Stimulated activated CD4-positive, alpha-beta T cell treated with anti-CD3 and anti-CD28 coated beads, Interleukin-1b, Interleukin-23, amount 100 ng/mL, for 48 hours (primary cell): ENCODE measurements at regions not wholly inside any gene's neighbourhood (a gene's known extent, or its start where the extent isn't known, plus 50 kb on each side); places are given as distances from the start of the nearest gene placed in this dataset.

ENCODE experiments used
- DNase-seq: peaks from one replicate; pipeline ENCODE4 v3.0.0-alpha.2; 2020

DNA sequence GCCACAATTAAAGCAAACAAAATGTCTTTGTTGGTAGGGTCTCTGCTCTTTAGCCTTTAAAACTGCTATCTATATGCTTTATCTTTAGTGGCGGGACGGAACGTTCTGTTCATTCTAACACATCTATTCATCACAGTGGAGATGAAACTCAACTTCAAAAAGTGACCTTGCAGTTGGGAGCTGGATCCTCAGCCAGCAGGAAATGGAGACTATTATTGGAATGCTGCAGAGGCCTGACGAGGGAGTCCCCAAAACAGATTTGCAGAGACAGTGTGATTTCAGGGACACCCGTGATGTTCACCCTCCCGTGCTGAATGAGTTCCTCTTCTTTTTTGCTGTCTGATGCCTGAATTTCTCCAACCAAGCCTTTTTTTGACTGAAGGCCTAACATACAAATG lies 306.0 kb upstream of the SHH start:
- DNase-seq, result no peak

DNA sequence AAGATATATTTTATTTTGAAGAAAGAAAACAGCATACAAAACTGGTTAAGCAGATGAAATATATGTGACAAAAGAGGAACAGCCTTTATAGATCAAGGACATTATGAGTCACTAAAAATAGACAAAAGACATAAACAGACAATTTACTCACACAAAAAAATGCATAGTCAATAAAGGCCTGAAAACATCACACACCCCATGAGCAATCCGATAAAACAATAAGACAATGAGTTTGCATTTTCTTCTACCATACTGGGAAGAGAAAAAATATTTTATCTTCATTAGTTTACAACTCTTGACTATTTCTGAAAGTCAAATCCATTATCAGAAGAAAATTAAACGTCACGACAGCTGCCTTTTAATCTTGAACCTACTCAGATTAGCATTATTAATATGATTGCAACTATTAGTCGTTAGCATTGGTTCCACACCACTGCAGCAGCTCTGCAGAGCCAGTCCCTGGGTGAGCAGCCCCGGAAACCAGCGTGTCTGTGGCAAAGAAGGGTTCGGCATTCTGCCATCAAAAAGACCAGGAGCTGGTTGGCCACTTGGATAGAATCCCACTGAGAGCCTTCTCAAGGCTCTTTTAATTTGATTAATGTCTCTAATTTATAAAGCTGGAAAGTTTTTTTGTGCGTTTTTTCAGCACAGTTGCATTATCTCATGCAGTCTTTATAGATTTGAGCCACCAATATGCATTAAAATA lies 305.4 kb upstream of the SHH start:
- DNase-seq, result no peak

DNA sequence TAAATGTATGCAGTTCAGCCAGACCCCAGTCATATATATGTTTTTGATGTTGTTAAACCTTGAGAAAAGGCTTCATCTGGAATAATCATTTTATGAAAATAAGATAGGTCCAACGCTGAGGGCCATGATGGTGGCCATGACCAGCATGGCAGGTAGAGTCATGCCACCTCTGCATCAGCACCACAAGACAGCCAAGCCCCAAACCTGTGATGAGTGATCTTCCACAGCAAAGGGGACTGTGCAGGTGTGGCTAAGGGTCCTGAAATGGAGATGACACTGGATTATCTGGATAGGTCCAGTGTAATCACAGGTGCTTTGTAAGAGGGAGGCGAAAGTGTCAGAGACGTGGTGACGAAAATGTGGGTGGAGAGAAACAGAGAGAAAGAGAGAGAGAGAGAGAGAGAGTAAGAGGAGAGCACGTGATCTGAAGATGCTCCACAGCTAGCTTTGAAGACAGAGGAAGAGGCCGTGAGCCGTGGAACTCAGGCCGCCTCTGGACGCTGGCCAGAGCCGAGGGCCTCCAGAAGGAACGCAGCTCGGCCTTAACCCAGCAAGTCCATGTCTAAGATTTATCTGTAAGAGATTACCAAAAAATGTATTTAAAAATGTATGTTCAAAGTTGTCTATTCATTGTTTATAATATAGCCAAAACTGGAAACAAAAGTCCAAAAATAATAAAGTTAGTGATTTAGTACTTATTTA lies 304.4 kb upstream of the SHH start:
- DNase-seq, result no peak

DNA sequence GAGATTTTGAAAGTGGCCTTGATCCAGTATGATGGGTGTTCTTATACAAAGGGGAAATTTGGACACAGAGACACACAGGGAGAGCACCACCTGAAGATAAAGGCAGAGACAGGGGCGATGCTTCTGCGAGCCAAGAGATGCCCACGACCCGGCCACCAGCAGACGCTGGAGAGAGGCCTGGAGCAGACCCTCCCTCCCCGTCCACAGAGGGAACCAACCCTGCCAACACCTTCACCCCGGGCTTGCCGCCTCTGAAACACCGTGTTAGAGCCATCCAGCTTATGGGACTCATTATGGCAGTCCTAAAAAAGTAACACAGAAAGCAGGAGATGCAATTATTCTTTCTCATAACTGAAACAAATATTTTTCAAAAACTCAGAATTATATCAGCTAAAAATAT lies 303.3 kb upstream of the SHH start:
- DNase-seq, result no peak

DNA sequence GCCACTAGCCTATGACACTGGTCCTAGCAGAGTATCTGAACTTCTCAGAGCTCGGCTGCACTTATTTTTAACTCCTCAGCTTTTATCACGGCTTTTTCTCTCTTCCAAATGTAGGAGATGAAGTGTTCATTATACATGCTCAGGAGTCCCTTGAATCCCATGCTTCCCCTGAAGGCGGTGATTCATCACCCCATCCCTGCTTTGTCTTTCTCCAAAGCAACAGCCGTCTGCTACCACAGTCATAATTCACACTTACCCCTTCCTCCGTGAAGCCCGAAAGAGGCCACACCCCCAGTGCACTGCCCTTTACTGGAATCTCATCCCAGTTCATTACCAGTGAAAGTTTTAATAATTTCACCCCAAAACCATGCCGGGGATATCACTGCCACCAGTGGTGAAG lies 301.5 kb upstream of the SHH start:
- DNase-seq, result no peak

DNA sequence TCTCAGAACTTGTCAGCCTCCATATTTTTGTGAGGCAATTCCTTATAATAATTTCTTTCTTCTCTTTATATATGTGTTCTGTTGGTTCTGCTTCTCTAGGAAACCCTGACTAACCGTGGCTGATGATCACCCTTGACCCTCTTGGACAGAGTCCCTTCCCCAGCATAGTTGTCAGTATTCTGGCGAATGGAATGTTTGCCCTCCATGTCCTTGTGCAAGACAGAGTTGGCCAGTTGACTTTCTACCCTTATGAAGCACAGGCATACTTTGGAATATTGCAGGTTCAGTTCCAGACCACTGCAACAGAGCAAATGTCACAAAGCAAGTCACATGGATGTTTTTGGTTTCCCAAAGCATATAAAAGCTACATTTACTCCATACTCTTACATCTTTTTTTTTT lies 297.7 kb upstream of the SHH start:
- no peak for DNase-seq

DNA sequence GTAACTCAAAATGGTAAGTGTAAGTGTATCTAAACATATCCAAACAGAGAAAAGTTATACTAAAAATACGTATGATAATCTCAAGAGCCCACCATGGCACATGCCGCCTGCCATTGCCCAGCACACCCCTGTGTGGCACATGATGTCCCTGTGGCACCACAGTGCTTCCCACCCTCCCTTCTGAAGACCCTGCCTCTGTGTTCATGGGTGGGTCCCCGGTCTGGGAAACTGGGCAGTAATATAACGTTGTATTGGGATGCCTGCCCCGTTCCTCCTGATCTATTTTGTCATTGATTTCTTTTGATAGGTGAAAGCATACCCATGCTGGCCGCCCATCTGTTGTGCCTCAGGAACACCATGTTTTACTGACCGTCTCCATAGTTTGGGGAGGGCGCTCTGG lies 296.8 kb upstream of the SHH start:
- DNase-seq, result no peak

DNA sequence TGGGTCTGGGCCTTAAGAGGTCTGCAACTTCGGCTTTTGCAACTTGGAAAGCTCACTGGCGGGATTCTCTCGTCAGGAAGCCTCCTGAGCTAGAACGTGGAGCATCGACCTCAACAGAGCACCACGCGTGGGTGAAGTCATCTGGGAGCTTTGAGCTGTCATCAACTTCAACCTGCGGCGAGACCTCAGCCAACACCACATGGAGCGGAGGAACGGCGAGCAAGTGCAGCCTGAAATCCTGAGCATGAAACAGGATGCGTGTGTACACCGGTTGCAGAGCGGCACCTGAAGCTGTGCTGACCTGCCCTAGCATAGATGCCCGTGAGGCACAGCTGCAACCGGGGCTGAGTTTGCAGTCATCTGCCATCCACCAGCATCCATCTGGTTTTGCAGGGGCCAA lies 295.7 kb upstream of the SHH start:
- DNase-seq, result no peak

DNA sequence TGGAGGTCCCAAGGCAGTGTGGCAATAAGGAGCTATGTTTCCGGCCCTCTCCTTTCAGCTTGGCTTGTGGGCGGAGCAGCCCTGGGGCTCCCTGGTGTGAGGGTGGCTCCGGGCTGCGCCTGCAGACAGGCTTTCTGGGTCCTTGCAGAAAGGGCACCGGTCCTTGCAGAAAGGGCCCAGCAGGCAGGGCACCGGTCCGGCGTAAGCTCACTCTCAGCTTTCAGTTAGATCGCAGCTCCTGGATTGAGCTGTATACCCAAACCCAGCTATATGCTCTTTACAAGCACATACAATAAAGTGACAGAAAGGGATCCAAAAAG lies 293.8 kb upstream of the SHH start:
- DNase-seq, result no peak

DNA sequence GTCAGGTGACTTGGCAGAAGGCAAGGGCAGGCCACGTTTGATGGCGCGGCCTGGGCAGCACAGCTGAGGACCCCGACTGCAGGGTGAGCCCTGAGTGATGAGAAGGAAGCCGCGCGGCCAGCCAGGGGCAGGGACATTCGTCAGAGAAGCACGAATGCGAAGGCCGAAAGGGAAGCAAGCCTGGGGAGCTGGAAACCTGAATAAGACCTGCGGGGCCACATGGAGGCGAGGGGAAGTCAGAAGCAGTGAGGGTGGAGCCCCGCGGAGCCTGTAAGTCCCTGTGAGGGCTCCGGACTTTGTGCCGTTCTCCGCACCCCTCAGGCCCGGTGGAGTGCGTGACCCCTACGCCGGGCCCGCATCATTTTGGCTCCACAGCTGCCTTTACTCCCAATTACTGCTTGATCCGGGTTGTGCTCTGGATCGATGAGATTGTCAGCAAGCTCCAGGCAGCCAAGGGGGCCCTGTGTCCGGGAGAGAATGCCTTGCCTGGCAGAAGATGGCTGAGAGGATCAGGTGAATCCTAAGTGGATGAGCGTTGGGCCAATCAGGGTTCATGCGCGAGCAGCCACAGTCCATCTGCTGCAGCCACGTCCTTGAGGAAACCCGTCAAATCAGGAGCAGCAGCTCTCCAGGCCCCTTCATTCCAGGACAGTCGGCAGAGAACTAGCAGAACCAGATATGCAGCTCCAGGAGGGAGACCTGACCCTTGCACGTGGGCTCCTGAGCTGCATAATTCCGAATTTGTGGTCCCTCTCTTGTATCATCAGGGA lies 293.3 kb upstream of the SHH start:
- no peak for DNase-seq

DNA sequence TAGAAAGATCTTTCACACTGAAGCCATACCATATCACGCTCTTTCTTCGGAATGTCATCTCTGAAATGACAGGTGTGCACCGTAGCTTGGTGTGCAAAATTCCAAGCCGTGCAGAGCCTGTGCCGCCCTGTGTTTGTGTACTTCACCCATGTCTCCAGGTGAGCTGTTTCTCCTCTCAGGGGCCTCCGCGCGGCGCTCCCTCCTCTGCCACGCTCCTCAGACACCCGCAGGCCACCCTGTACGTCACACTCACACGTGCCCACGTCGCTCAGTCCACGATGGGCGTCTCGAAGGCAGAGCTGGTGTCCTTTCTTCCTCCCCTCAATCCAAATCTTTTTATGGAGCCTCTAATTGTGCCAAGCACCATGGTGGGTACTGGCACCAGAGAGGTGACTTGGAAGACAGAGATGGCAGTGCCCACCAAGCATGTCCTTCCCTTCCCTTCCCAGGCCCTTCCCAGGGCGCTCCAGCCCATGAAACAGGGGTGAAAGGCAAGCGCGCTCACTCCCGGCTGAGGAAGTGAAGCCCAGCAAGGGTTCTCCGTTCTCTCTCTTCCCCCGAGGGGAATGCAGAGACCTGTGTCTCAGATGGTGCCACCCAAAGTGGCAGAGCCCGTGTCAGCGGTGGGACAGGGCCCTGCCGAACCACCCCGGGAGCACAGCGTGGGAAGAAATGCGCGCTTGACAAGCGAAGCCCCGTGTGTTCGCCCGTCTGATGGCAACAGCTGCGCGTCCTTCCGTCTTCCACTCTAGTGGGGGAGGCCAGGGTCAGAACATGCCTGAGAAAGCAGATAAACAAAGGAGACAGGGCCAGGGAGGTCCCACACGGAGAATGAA lies 292.5 kb upstream of the SHH start:
- no peak for DNase-seq

DNA sequence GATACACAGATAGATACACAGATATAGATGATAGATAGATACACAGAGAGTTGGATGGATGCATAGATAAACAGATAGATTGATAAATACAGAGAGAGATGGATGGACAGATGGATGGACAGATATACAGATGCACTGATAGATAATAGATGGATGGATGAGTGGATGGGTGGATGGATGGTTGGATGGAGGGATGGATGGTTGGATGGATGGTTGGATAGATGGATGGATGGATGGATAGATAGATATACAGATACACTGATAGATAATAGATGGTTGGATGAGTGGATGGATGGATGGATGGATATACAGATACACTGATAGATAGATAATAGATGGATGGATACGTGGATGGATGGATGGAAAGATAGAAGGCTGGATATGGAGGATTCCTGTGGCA lies 290.0 kb upstream of the SHH start:
- DNase-seq, result no peak

DNA sequence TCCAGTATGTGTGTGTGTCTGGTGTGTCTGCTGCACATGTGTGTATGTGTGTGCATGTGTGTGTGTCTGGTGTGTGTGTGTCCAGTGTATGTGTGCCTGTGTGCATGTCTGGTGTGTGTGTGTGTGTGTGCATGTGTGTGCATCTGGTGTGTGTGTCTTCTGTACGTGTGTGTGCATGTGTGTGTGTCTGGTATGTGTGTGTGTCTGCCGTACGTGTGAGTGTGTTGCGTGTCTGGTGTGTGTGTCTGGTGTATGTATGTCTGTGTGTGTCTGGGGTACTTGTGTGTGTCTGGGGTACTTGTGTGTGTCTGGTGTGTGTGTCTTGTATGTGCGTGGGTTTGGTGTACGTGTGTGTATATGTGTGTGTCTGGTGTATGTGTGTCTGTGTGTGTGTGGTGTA lies 289.1 kb upstream of the SHH start:
- DNase-seq, result no peak

DNA sequence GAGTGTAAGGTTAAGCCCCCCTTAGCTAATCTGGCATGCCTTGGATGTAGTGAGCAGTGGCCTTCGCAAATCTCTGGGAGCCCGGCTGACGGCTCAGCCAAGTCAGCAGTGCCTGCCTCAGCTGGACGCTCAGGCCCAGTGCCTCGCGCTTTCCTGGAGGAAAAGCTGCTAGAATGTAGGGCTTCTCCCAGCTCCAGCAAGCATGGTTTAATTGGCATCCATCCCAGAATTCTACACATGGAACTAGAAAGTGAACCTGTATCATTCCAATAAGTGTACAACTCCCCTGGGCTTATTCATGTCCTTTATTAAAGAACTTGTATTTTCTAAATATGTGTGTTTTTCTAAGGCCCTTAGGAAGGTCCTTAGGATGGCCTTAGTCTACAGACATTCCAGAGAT lies 287.8 kb upstream of the SHH start:
- no peak for DNase-seq

DNA sequence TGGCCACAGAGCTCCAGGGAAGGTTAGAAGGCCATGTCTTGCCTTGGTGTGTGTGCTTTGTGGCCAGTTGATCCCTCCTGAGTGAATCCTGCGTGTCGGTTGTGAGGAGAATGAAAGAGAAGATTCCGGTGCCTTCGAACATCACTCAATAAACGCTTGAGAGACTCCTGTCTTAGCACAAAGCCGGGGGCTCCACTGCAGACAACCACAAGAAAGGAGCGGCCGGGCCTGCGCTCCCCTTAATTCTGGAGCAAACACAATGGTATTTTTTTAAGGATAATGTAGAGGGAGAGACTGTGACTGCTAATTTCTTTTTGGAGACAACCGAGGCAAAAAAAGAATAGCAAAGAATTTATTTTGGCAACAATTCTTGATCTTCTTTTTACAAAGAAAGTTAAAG lies 286.8 kb upstream of the SHH start:
- no peak for DNase-seq

DNA sequence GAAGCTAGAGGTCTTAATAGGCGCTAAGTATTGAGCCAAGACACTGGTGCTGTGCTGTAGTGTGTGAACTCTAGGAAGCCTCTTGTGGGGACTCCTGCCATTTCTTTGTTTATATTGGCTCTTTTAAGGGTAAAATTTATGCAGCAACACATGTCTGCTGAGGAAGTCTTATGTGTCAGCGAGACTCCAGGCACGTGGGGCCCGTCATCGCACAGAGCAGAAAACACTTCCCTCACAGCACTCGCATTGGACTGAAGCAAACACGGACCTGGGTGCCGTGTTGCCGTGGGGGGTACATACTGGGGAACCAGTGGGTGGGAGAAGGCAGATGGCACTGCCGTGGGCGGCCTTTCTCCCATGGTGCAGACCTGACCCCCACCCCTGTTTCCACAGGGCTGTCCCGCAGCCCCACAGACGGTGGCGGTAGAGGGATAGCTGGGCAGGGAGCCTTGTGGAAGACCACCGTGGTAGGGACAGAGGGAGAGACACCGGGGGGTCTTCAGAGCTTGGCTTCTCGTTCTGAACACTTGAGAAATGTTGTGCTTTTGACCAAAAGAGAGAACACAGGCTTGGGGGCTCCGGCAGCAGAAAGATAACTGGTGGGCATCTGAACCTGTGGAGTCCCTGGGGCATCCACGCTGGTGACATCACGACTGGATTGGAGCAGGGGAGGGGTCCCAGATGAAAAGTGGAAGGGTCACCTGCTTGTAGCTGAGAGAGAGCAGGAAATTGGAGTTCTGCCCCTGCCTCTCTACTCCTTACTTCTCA lies 284.7 kb upstream of the SHH start:
- DNase-seq, result no peak

DNA sequence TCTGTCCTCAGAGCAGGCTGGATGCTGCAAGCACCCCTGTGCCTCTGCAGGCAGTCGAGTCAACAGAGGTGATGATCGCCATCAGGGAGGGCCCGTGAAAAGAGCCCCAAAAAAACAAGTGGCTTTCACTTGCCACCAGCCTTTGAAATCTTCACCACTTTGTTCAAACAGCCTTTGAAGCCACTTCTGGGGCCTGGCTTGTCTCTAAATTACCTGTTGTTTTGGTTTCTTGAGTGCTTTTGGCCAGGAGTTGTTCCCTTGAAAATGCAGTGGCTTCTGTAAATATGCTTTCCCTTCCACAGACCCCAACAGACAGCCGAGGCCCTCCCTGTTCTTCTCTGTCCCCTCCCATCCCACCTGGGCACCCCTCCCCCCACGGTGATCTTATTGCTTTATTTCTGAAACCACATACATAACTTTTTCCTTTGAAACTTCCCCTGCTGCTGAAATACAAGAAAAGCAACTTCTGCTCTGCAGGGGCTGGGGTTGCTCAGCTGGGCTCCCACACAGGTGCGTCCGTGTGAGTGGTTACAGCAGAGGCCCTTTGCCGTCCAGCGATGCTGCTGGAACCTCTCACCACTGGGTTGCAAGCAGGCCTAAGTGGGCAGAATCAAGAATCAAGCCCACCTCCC lies 283.8 kb upstream of the SHH start:
- DNase-seq, result no peak

DNA sequence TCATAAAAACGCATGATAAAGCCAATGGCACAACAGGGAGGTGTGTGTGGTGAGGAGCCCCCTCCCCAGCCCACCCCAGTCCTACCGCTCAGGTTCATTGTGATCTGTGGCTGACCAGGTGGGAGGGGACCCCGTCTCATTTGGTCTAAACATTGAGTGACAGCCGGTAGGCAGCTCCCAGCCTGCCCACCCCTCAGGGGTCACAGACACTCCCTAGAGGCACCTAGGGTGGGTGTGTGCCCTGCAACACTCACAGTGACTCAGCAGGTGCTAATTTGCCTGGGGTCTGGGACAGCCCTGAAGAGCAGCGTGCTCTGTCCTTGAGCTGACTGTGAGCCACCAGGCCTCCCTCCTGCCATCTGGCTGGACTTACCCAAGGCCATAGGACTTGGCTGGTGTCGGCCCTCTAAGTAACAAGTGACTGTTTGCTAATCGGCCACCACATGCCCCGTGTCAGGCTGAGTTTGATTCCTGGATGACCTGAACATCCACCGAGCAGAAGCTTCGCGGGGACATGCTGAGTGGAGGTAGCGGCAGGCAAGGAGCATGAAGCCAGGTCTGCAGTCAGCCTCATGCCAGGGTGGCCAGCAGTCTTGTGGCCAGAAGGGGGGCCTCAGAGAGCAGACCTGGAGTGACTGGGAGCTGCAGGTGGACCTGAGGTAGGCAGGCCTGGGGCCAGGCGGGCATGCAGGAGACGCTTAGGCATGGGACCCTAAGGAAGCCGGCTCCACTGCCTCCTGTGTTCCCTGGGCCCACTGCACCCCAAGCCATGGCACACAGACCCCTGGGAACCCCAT lies 282.3 kb upstream of the SHH start:
- DNase-seq, result no peak

DNA sequence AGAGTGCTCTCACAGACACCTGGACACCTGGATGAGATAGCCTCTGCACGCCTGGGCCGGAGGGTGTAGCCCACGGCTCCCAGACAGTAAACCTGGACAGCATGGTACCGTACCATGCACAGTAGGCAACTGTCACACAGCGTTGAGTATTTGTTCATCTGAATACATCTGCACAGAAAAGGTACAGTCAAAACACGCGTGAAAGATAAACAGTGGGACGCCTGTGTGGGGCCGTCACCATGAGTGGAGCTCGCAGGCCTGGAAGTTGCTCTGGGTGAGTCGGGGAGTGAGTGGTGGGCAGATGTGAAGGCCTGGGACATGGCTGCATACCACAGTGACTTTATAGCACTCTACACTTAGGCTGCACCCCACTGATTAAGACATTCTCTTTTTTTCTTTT lies 280.0 kb upstream of the SHH start:
- DNase-seq, result no peak

DNA sequence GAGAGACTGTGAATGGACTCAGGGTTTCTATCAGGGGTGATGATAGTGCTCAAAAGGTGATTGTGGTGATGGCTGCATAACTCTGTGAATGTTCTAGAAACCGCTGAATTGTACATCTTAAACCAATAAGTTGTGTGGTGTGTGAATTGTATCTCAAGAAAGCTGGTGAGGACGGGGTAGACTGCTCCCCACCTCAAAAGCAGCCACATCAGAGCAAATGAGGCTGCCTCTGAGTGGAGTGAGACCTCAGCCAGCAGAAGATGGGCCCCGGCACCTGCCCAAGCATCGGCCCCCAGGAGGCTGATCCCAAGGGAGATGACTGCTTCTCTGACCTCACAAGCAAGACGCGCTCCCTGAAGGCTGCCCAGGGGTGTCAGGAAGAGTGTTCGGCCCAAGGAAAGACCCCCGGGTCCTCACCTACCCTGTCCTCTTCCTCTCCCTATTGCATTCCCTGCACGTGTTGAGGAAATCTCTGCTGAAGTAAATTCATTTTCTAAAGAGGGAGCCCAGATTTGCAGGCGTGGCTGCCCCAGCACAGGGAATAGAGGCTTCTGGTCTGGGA lies 279.3 kb upstream of the SHH start:
- no peak for DNase-seq

DNA sequence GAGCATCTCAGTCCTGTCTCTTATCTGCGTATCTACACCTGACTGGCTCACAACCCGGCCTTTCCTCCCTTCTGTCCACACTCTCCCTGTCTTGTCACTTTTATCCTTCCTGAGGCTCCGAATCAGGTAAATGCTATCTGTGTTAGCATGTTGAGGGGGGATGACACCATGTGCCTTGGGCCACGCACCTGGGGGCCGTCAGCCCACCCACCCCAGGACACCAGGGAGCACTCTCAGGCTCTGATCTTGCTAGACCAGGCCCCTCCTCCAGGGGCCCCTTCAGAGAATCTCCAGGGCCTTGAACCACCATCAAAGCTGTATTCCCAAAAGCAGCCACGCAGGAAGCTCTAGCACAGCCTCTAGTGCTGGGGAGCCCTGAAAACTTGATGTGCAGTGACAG lies 278.7 kb upstream of the SHH start:
- DNase-seq, result no peak
